ENCODE measurements at regions not wholly inside any gene's neighbourhood (a gene's known extent, or its start where the extent isn't known, plus 50 kb on each side); places are given as distances from the start of the nearest gene placed in this dataset.
A peak's percentile ranks its signal among the peaks of the same experiment; 100 is the strongest.
"Not testable (repeated sequence)": the region's sequence is repeated elsewhere in the genome, so short reads cannot be mapped to it uniquely, and the experiment has no call there.

DNA sequence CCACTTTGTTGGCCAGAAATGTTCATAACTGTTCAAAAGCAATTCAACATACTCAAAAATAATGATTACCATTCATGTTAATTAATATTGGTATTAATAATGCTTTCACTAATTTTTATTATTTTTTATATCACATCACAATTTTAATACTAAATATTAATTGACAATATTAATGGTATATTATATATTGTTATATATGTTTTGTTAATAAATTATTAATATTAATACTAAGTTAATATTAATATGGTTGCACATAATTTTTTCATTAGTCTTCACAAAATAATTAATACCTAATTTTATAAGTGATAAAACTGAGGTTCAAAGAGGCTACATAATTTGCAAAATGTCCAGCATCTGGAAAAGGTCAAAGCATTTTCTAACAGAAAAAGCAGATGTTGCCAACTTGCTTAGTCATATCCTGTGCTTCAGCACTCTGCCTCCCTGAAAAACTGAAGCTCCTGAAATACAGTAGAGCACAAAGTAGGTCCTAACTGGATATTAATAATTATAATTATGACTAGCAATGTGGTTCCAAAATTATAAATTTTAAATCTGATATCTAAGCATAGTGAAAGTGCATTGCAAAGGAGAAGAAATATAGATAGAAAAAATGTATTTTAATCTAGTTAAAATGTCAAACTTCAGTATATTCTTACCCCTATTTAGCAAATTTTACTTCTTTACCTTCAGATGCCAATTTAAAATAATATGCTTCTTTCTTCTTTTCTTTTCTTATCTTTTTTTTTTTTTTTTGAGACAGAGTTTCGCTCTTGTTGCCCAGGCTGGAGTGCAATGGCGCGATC, 123.2 kb upstream of the TNFSF4 start (continued):
- TF ChIP-seq NCOA2 (IDR thresholded peaks at IDR 0.05; ENCODE audit: partially characterized antibody in 2 of 2) = no peak

DNA sequence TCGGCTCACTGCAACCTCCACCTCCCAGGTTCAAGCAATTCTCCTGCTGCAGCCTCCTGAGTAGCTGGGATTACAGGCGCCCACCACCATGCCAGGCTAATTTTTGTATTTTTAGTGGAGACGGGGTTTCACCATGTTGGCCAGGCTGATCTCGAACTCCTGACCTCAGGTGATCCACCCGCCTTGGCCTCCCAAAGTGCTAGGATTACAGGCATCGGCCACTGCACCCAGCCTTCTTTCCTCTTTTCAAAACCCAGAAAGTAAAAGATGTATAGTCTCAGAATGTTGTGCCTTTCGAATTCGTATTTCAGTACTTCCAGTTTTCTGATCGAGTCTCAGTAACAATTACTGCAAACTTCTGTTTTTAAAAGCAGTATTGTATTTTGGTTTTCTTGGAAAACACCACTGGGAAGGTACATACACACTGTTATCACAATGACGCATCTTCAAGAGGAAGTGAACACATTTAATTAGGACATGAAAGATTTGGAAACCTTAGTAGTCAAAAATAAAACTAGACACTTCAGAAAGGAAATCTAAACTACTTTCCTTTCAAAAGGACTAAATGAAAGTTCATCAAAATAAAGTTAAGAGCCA, 123.9 kb upstream of the TNFSF4 start:
- H3K9me3 ChIP-seq (replicated peaks; ENCODE audit: control insufficient read depth, insufficient read depth, low read depth, low read length); FAIRE-seq; H3K9me1 ChIP-seq (ENCODE audit: control insufficient read depth, insufficient read depth, low read length); H3K36me3 ChIP-seq (ENCODE audit: control insufficient read depth, insufficient read depth, low read length); H3K27me3 ChIP-seq (ENCODE audit: control insufficient read depth in 2 of 2, insufficient read depth in 2 of 2, low read length in 2 of 2); in situ Hi-C loops (cut with MboI); H3K4me3 ChIP-seq; H3K79me2 ChIP-seq (ENCODE audit: control insufficient read depth, insufficient read depth, low read length); BruUV-seq (replicated peaks); H4K20me1 ChIP-seq (replicated peaks; ENCODE audit: control insufficient read depth, insufficient read depth, low read length): not testable (repeated sequence)
- peak; percentile 40 for ATAC-seq
- Histone ChIP-seq H3K9ac (ENCODE audit: insufficient read depth in 1 of 2, low read depth in 2 of 2, low read length in 2 of 2) (peak overlapping the region in 1 of 2 experiments; percentile 53; a peak in 2 of 4 replicates), H3K4me1 (replicated peaks in 1 of 2; ENCODE audit: control insufficient read depth in 2 of 2, insufficient read depth in 2 of 2, low read length in 2 of 2) (peaks cover 0 to 32% of the 10 kb centered on the region in 2 experiments; a peak in 4 of 5 replicates), H3K4me2 (ENCODE audit: insufficient read depth, low read length) (0 out of 2 replicates have a peak overlapping the region, but pooled peaks have one; percentile 22), H2AFZ (ENCODE audit: low read depth, low read length) (peak overlapping the region; percentile 86), H3K27ac (ENCODE audit: extremely low read depth, low read depth, low read length) (peak overlapping the region; percentile 75)
- DNase-seq (ENCODE audit: extremely low read depth in 1 of 4, low spot score in 3 of 4) = peak in 1 of 4 experiments; percentile 21
- intact Hi-C loops (cut with micrococcal nuclease) = loop anchor here (1.0 to 5.0 kb wide), 2 partner anchors 29 to 64 kb away; no protein-coding TSS in a partner anchor
- CTCF ChIA-PET (ENCODE audit: low intra/inter-chr PET ratio) = interaction anchor here (0.7 kb wide), 1 partner anchor 1185 kb away, joined by 4 read pairs; no protein-coding TSS in a partner anchor
- POLR2A ChIA-PET = interaction anchor here (0.8 to 1.1 kb wide), 3 partner anchors 8 to 51 kb away, joined by 3 to 10 read pairs (median 4); no protein-coding TSS in a partner anchor
- WGBS (ENCODE audit: insufficient coverage, low coverage, missing lambda C conversion rate) = 27% methylated on average over 9 of the region's 10 CpGs
- TF ChIP-seq, protein P1, sequence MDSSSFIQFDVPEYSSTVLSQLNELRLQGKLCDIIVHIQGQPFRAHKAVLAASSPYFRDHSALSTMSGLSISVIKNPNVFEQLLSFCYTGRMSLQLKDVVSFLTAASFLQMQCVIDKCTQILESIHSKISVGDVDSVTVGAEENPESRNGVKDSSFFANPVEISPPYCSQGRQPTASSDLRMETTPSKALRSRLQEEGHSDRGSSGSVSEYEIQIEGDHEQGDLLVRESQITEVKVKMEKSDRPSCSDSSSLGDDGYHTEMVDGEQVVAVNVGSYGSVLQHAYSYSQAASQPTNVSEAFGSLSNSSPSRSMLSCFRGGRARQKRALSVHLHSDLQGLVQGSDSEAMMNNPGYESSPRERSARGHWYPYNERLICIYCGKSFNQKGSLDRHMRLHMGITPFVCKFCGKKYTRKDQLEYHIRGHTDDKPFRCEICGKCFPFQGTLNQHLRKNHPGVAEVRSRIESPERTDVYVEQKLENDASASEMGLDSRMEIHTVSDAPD (CRISPR knock-in tag; IDR thresholded peaks at IDR 0.05) = 0 out of 2 replicates have a peak, but pooled peaks have one; percentile 4
- TF ChIP-seq, protein P2, sequence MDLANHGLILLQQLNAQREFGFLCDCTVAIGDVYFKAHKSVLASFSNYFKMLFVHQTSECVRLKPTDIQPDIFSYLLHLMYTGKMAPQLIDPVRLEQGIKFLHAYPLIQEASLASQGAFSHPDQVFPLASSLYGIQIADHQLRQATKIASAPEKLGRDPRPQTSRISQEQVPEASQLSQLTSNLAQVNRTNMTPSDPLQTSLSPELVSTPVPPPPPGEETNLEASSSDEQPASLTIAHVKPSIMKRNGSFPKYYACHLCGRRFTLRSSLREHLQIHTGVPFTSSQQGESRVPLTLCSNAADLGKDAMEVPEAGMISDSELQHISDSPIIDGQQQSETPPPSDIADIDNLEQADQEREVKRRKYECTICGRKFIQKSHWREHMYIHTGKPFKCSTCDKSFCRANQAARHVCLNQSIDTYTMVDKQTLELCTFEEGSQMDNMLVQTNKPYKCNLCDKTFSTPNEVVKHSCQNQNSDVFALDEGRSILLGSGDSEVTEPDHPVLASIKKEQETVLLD (IDR thresholded peaks at IDR 0.05) = 0 out of 2 replicates have a peak, but pooled peaks have one; percentile 18
- TF ChIP-seq ETS2 (tag; IDR thresholded peaks at IDR 0.05; ENCODE audit: borderline replicate concordance, poor library complexity, severe bottlenecking) = peak; percentile 56
- TF ChIP-seq, protein P3, sequence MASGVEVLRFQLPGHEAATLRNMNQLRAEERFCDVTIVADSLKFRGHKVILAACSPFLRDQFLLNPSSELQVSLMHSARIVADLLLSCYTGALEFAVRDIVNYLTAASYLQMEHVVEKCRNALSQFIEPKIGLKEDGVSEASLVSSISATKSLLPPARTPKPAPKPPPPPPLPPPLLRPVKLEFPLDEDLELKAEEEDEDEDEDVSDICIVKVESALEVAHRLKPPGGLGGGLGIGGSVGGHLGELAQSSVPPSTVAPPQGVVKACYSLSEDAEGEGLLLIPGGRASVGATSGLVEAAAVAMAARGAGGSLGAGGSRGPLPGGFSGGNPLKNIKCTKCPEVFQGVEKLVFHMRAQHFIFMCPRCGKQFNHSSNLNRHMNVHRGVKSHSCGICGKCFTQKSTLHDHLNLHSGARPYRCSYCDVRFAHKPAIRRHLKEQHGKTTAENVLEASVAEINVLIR (CRISPR knock-in tag; IDR thresholded peaks at IDR 0.05) = 0 out of 2 replicates have a peak, but pooled peaks have one; percentile 13
- peak; percentile 50; the same call in 1 of the 2 replicates for TF ChIP-seq ADNP (tag; IDR thresholded peaks at IDR 0.05)
- peak; percentile 2 for TF ChIP-seq MEIS2 (IDR thresholded peaks at IDR 0.05; ENCODE audit: partially characterized antibody)
- peak; percentile 6 for TF ChIP-seq ASH1L (IDR thresholded peaks at IDR 0.05; ENCODE audit: borderline replicate concordance, low read depth, partially characterized antibody)
- TF ChIP-seq ARID2 (IDR thresholded peaks at IDR 0.05) = 0 out of 2 replicates have a peak, but pooled peaks have one; percentile 3
- TF ChIP-seq GTF2A2 (tag; IDR thresholded peaks at IDR 0.05) = 0 out of 2 replicates have a peak, but pooled peaks have one; percentile 60
- peak; percentile 85 for TF ChIP-seq NFRKB (IDR thresholded peaks at IDR 0.05; ENCODE audit: low read depth)
- TF ChIP-seq BCOR (IDR thresholded peaks at IDR 0.05) = 0 out of 2 replicates have a peak, but pooled peaks have one; percentile 12
- peak; percentile 73; the same call in 1 of the 2 replicates for TF ChIP-seq SOX6 (IDR thresholded peaks at IDR 0.05)
- TF ChIP-seq CXXC5 (CRISPR knock-in tag; IDR thresholded peaks at IDR 0.05) = peak; percentile 91
- 0 out of 2 replicates have a peak, but pooled peaks have one; percentile 1 for TF ChIP-seq LARP7 (IDR thresholded peaks at IDR 0.05)
- TF ChIP-seq ARID1B (IDR thresholded peaks at IDR 0.05) = 0 out of 2 replicates have a peak, but pooled peaks have one; percentile 25
